Stimulated activated CD8-positive, alpha-beta memory T cell treated with anti-CD3 and anti-CD28 coated beads, Interleukin-4, amount 100 ng/mL, for 4 hours (primary cell): ENCODE measurements at regions not wholly inside any gene's neighbourhood (a gene's known extent, or its start where the extent isn't known, plus 50 kb on each side); places are given as distances from the start of the nearest gene placed in this dataset.
"Not testable (repeated sequence)": the region's sequence is repeated elsewhere in the genome, so short reads cannot be mapped to it uniquely, and the experiment has no call there.

Source experiments
- DNase-seq, 2 donors: peaks; one replicate each; pipeline ENCODE4 v3.0.0-alpha.2; 2020; ENCODE audit warnings: low read depth in 2 of 2, low spot score in 1 of 2

- not testable (repeated sequence) for DNase-seq
Observed at GRCh38 chr16:88200154-88200895, 182.4 kb upstream of the ZNF469 start.

- no peak for DNase-seq
Observed at GRCh38 chr16:88200896-88201185, 181.9 kb upstream of the ZNF469 start.

- not testable (repeated sequence) for DNase-seq
Observed at GRCh38 chr16:88201611-88202010, 181.1 kb upstream of the ZNF469 start.

- no peak for DNase-seq
Observed at GRCh38 chr16:88202207-88202745, 180.5 kb upstream of the ZNF469 start.

- not testable (repeated sequence) for DNase-seq
Observed at GRCh38 chr16:88202856-88203681, 179.7 kb upstream of the ZNF469 start.

- DNase-seq, result not testable (repeated sequence)
Observed at GRCh38 chr16:88204131-88205110, 178.3 kb upstream of the ZNF469 start.

GRCh38 chr16:88205482-88205881 is 177.3 kb upstream of the ZNF469 start:
- DNase-seq, result not testable (repeated sequence)

GRCh38 chr16:88206006-88206405 is 176.8 kb upstream of the ZNF469 start:
- not testable (repeated sequence) for DNase-seq

GRCh38 chr16:88206516-88206915 is 176.2 kb upstream of the ZNF469 start:
- not testable (repeated sequence) for DNase-seq

GRCh38 chr16:88208112-88208511 is 174.6 kb upstream of the ZNF469 start:
- no peak for DNase-seq

- not testable (repeated sequence) for DNase-seq
Observed at GRCh38 chr16:88208776-88209175, 174.0 kb upstream of the ZNF469 start.

- not testable (repeated sequence) for DNase-seq
Observed at GRCh38 chr16:88209579-88209978, 173.2 kb upstream of the ZNF469 start.

- not testable (repeated sequence) for DNase-seq
Observed at GRCh38 chr16:88213937-88214336, 168.8 kb upstream of the ZNF469 start.

GRCh38 chr16:88221001-88221761 is 161.6 kb upstream of the ZNF469 start:
- DNase-seq, result not testable (repeated sequence)

- not testable (repeated sequence) for DNase-seq
Observed at GRCh38 chr16:88223696-88224095, 159.1 kb upstream of the ZNF469 start.

- not testable (repeated sequence) for DNase-seq
Observed at GRCh38 chr16:88224131-88224898, 158.4 kb upstream of the ZNF469 start.

- not testable (repeated sequence) for DNase-seq
Observed at GRCh38 chr16:88225640-88226230, 157.0 kb upstream of the ZNF469 start.

GRCh38 chr16:88226302-88226701 is 156.5 kb upstream of the ZNF469 start:
- DNase-seq, result not testable (repeated sequence)
